ENCODE measurements at regions not wholly inside any gene's neighbourhood (a gene's known extent, or its start where the extent isn't known, plus 50 kb on each side); places are given as distances from the start of the nearest gene placed in this dataset.

DNA sequence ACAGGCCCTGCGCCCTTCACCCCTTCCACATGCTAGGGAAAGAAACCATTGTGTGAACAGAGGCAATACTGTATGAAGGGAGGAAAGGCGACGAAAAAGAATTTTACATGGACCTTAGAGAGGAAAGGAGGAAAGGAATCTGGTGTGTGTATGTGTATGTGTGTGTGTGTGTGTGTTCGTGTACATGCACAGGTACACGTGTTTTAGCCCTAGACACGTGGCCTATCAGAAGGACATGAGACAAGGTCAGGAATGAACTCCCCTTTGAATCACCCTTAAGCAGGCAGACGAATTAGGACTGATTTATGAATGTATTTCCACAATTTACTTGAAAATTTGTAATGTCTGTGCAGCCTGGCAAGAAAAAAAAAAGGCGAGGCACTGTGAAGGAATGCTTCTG is 276.0 kb downstream of the ZNF516 start:
- Histone ChIP-seq H3K27me3 (no peaks in the 10 kb centered on the region), H3K27ac (no peak overlapping the region), H3K9me3 (no peaks in the 10 kb centered on the region), H3K4me1 (no peaks in the 10 kb centered on the region), H3K4me3 (no peak overlapping the region), H3K36me3 (no peaks in the 10 kb centered on the region)
- TF ChIP-seq POLR2AphosphoS5 (IDR thresholded peaks at IDR 0.05) = no peak
- TF ChIP-seq, protein P1, sequence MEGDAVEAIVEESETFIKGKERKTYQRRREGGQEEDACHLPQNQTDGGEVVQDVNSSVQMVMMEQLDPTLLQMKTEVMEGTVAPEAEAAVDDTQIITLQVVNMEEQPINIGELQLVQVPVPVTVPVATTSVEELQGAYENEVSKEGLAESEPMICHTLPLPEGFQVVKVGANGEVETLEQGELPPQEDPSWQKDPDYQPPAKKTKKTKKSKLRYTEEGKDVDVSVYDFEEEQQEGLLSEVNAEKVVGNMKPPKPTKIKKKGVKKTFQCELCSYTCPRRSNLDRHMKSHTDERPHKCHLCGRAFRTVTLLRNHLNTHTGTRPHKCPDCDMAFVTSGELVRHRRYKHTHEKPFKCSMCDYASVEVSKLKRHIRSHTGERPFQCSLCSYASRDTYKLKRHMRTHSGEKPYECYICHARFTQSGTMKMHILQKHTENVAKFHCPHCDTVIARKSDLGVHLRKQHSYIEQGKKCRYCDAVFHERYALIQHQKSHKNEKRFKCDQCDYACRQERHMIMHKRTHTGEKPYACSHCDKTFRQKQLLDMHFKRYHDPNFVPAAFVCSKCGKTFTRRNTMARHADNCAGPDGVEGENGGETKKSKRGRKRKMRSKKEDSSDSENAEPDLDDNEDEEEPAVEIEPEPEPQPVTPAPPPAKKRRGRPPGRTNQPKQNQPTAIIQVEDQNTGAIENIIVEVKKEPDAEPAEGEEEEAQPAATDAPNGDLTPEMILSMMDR (IDR thresholded peaks at IDR 0.05) = no peak
- no peak for TF ChIP-seq POLR2A (IDR thresholded peaks at IDR 0.05)
- no peak for TF ChIP-seq EP300 (IDR thresholded peaks at IDR 0.05)
- ATAC-seq = no peak
- WGBS, 2 donors (ENCODE audit: low coverage in 1 of 2) = 83 to 90% methylated on average over 2 to 8 of the region's 8 CpGs

DNA sequence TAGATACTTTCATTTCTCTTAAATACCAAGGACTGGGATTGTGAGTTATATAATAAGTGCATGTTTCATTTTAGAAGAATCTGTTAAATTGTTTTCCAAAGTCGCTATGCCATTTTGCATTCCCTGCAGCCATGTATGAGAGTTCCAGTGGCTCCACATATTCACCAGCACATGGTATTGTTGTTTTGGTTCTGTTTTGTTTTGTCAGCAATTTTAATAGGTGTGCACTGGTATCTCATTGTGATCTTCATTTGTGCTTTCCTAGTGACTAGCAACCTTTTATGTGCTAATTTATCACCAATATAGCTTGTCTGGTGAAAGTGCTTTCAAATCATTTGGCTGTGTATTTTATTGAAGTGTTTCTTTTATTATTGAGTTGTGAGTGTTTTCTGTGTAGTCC is 278.9 kb downstream of the ZNF516 start:
- WGBS, 2 donors (ENCODE audit: low coverage in 1 of 2) = 93% methylated on average over 1 of the region's 1 CpG; no CpG with 5 or more reads in 1 of the 2 donors
- TF ChIP-seq, protein P1 (IDR thresholded peaks at IDR 0.05) = no peak
- TF ChIP-seq POLR2AphosphoS5 (IDR thresholded peaks at IDR 0.05) = no peak
- TF ChIP-seq POLR2A (IDR thresholded peaks at IDR 0.05) = no peak
- TF ChIP-seq EP300 (IDR thresholded peaks at IDR 0.05) = no peak

GRCh38 chr18:76213991-76214390 is 281.1 kb downstream of the ZNF516 start:
- Histone ChIP-seq H3K27ac (no peak overlapping the region), H3K27me3 (peaks cover 12% of the 10 kb centered on the region), H3K9me3 (no peaks in the 10 kb centered on the region), H3K36me3 (no peaks in the 10 kb centered on the region), H3K4me1 (no peaks in the 10 kb centered on the region), H3K4me3 (no peak overlapping the region)
- ATAC-seq = no peak
- TF ChIP-seq POLR2A (IDR thresholded peaks at IDR 0.05) = no peak
- TF ChIP-seq, protein P1 (IDR thresholded peaks at IDR 0.05) = no peak
- no peak for TF ChIP-seq POLR2AphosphoS5 (IDR thresholded peaks at IDR 0.05)
- TF ChIP-seq EP300 (IDR thresholded peaks at IDR 0.05) = no peak
- 78 to 80% methylated on average over 1 to 3 of the region's 3 CpGs for WGBS, 2 donors (ENCODE audit: low coverage in 1 of 2)

More for the DNA sequence above, 278.9 kb downstream of the ZNF516 start:
- Histone ChIP-seq H3K4me3 (no peak overlapping the region), H3K9me3 (no peaks in the 10 kb centered on the region), H3K27ac (no peak overlapping the region), H3K27me3 (peaks cover 2% of the 10 kb centered on the region), H3K36me3 (no peaks in the 10 kb centered on the region), H3K4me1 (no peaks in the 10 kb centered on the region)
- ATAC-seq = no peak

- no peak for ATAC-seq
- Histone ChIP-seq H3K27ac (no peak overlapping the region), H3K4me1 (no peaks in the 10 kb centered on the region), H3K27me3 (peaks cover 21% of the 10 kb centered on the region), H3K36me3 (no peaks in the 10 kb centered on the region), H3K9me3 (no peaks in the 10 kb centered on the region), H3K4me3 (no peak overlapping the region)
- 52 to 69% methylated on average over 7 of the region's 7 CpGs for WGBS, 2 donors (ENCODE audit: low coverage in 1 of 2)
- TF ChIP-seq, protein P1 (IDR thresholded peaks at IDR 0.05) = no peak
- TF ChIP-seq POLR2A (IDR thresholded peaks at IDR 0.05) = no peak
- no peak for TF ChIP-seq POLR2AphosphoS5 (IDR thresholded peaks at IDR 0.05)
- TF ChIP-seq EP300 (IDR thresholded peaks at IDR 0.05) = no peak
These were observed 282.1 kb downstream of the ZNF516 start for GRCh38 chr18:76212960-76213359.

- TF ChIP-seq POLR2A (IDR thresholded peaks at IDR 0.05) = no peak
- TF ChIP-seq POLR2AphosphoS5 (IDR thresholded peaks at IDR 0.05) = no peak
- TF ChIP-seq, protein P1 (IDR thresholded peaks at IDR 0.05) = no peak
- no peak for TF ChIP-seq EP300 (IDR thresholded peaks at IDR 0.05)
- H3K9me3 ChIP-seq = no peaks in the 10 kb centered on the region
- H3K4me1 ChIP-seq = no peaks in the 10 kb centered on the region
- no peak overlapping the region for H3K4me3 ChIP-seq
- no peak overlapping the region for H3K27ac ChIP-seq
- peaks cover 21% of the 10 kb centered on the region for H3K27me3 ChIP-seq
- H3K36me3 ChIP-seq = no peaks in the 10 kb centered on the region
- 70 to 80% methylated on average over 4 to 7 of the region's 7 CpGs for WGBS, 2 donors (ENCODE audit: low coverage in 1 of 2)
- no peak for ATAC-seq
These were observed 285.4 kb downstream of the ZNF516 start for GRCh38 chr18:76209597-76209996.
